ENCODE measurements at regions not wholly inside any gene's neighbourhood (a gene's known extent, or its start where the extent isn't known, plus 50 kb on each side); places are given as distances from the start of the nearest gene placed in this dataset.

GRCh38 chr10:29962166-29962850 lies 97.1 kb downstream of the JCAD start:
- DNase-seq (ENCODE audit: low spot score), result no peak

- DNase-seq (ENCODE audit: low spot score), result no peak
These were observed 98.0 kb downstream of the JCAD start for GRCh38 chr10:29961351-29961750.

DNA sequence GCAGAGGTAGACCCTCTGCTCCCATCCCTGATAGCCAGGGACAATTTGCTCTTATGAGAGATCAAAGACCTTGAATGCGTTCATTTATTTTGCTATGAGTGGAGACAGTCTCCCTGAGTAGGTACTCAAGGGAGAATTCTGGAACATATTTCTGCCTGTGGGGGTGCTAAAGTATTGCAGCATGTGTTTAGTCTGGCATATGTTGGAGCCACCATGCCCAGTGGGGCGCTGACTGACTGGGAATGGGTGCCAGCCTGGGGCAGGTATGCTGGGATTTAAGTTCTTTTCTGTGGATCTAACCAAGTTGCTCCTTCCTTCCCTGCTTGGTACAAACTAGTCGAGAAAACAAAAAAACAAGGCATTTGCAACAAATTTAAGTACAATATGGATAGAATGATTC lies 99.1 kb downstream of the JCAD start:
- no peak for DNase-seq (ENCODE audit: low spot score)

GRCh38 chr10:29959586-29959985 lies 99.8 kb downstream of the JCAD start:
- DNase-seq (ENCODE audit: low spot score), result no peak

- DNase-seq (ENCODE audit: low spot score), result no peak
These were observed 100.9 kb downstream of the JCAD start for GRCh38 chr10:29958440-29958839.

GRCh38 chr10:29957907-29958331 lies 101.5 kb downstream of the JCAD start:
- DNase-seq (ENCODE audit: low spot score), result no peak

DNA sequence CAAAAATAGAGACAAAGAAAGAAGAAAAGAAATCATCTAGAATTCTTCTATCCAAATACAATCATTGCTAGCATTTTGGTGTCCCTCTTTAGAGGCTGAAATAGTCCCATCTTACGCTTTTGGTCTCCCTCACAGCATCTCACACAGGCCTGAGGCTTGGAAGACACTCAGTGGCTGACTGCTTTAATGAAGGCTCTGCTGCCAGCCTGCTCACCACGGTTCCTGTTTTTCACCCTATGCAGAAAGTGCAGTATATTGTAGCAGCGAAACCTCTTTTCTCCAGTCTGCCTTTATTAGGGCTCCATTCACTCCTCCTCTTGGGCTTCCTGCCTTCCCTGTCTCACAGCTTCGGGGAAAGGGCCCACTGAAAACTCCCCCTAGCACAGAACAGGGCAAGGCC lies 102.2 kb downstream of the JCAD start:
- DNase-seq (ENCODE audit: low spot score), result no peak

DNA sequence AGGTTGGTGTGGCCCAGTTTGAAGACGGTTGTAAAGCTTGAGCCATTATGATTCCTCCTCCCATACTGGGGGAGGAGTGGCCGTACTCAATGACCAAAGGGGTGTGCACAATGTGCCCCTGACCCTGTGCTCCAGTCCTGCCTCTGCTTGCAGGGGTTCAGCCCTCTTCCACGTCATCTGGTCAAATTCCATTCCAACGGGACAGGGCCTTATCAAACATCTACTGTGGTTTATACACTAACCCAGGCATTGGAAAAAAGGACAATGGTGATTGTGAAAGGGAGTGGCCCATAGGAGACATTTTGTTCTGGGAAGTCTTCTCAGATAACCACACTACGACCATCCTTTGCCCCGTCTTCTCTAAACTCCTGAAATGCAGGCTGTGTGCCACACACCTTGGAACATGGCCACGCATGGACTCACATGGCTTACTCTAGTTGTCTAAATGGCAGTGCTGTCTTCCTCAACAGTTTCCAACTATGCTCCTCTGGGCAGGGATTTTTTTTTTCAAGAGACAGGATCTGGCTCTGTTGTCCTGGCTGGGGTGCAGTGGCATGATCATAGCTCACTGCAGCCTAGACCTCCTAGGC lies 103.0 kb downstream of the JCAD start:
- DNase-seq (ENCODE audit: low spot score), result no peak

- DNase-seq (ENCODE audit: low spot score), result no peak
These were observed 104.0 kb downstream of the JCAD start for GRCh38 chr10:29955329-29955935.

DNA sequence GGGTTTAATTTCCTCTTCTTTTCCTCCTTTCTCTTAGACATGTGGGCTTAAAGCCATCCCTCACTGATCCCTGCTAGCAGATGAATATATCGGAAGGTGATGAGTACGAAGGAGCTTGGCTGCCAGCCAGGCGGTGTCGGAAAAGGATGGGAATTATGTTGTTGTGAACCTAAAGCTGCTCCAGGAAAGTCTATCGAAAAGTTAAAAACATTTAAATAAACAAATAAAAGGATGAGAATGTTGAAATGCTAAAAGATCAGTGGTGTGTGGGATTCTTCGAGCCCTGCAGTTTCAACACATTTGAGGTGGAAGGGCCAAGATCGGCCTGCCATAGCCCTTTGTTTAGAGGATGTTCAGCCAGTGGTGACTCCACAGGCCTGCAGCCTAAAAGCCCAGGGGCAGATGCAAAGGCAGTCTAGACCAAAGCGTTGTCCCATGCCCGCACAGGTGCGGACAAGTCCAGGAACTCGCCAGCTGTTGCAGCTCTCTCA lies 107.9 kb downstream of the JCAD start:
- DNase-seq (ENCODE audit: low spot score), result no peak

DNA sequence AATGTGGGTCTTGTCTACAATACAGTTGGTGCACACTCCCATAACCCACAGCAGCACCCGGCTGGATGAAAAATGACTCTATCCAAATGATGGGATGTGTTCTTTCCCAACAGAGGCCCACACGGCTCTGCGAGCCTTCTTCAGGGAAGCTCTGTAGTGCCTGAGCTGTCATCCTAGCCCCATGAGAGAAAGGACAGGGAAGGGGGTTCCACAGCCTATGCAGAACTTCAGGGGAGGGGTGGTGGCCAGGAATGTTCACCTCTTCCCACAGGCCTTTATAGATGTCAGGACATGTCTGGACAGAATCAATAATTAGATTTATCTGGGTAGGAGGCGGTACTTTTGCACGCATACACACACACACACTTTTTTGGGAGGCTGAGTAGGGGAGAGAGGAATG lies 109.0 kb downstream of the JCAD start:
- DNase-seq (ENCODE audit: low spot score), result no peak

GRCh38 chr10:29949411-29950011 lies 109.9 kb downstream of the JCAD start:
- DNase-seq (ENCODE audit: low spot score), result no peak

DNA sequence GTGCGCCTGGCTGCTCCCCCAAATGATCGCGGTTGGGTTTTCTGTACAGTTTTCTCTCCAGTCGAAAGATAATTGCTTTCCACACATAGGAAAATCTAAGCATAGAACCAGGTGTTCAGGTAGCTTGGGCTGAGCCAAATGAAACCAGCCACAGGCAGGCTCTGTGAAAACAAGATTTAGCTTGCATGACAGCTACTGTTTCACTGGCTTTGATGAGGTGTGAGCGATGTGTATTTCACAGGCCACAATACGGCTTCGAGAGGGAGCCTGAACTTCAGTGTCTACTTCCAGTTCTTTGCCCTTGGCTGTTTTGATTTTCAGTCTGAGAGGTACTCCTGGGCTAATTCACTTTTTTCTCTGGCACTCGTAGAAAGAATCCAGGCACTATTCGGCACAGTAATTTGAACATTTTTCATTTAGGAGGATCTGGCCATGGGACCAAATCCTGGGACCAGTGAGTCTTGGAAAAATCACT lies 110.5 kb downstream of the JCAD start:
- DNase-seq (ENCODE audit: low spot score), result no peak

DNA sequence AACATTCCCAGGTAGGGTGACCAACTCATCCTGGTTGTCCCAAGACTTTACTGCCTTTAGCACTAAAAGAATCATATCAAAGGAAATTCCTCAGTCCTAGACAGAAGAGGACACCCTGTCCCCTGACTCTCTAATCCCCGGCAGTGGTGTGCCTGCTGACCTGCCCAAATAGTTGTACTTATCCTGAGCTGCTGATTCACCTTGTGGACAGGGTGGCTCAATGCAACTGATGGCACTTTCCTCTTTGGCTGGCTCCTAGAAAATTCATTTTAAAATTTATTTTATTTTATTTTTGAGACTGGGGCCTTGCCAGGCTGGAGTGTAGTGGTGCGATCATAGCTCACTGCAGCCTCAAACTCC lies 111.7 kb downstream of the JCAD start:
- no peak for DNase-seq (ENCODE audit: low spot score)

GRCh38 chr10:29946953-29947700 lies 112.3 kb downstream of the JCAD start:
- no peak for DNase-seq (ENCODE audit: low spot score)

GRCh38 chr10:29946614-29946952 lies 112.8 kb downstream of the JCAD start:
- no peak for DNase-seq (ENCODE audit: low spot score)

DNA sequence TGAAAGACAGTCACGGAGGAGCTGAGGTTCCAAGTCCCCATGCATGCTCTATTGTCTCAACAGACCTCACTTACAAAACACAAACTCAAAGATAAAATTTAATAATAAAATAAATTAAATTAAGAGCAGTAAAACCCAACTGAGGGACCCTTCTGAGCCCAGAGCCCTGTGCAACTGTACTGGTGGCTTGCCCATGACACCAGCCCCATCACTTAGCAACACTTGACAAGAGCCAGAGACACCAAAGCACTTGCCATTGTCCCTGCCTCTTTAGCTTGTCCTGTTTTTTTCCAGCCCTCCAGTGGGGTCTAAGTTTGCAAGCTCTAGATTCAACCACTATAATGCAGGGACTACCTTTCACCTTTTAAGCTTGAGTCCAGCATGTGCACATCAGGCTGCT lies 117.9 kb downstream of the JCAD start:
- DNase-seq (ENCODE audit: low spot score), result no peak

GRCh38 chr10:29932991-29933390 lies 126.4 kb downstream of the JCAD start:
- no peak for DNase-seq (ENCODE audit: low spot score)

DNA sequence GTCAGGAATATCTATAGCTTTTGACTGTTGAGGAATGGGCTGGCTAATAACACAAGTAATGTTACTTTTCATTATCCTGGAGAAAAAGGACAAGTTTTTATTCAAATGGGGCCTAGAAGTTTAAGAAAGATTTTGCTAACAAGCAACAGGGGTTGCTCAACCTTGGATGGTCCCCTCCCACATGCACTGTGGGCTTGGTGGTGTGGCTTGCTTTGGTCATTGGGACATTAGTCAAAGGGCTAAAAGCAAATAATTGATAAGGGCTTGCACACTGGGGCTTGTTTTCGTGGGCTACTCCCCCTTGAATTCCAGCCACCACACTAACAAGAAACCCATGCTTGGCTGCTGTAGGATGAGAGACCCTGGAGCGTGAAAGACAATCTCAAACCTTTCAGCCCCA lies 127.6 kb downstream of the JCAD start:
- no peak for DNase-seq (ENCODE audit: low spot score)

- DNase-seq (ENCODE audit: low spot score), result no peak
These were observed 130.4 kb downstream of the JCAD start for GRCh38 chr10:29929006-29929405.

DNA sequence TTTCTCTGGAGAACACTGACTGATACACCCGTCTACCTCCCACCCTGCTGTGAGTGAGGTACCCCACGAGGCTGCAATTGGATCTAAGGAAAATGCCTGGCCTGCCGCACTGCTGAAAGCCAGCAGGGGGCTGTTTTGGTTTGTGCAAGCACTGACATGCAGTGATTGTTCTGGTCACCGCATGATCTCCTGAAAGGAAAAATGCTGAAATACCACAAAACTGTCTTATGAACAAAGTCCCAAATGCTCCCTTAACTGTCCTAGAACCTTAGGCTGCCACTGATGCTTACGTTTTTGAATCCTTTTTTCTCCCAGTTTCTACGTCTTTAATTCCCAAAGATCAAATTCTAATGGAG lies 132.7 kb downstream of the JCAD start:
- DNase-seq (ENCODE audit: low spot score), result no peak
